Esophagus muscularis mucosa (tissue), 3 donors: ENCODE measurements at regions not wholly inside any gene's neighbourhood (a gene's known extent, or its start where the extent isn't known, plus 50 kb on each side); places are given as distances from the start of the nearest gene placed in this dataset.

Experiments
- POLR2A ChIP-seq: fragments of 450-650 bp; IDR thresholded peaks from one replicate; pipeline ENCODE4 v1.6.1; 2017; ENCODE audit warnings: antibody characterized with exemption, moderate library complexity, mild to moderate bottlenecking, low read depth
- POLR2AphosphoS5 ChIP-seq, 2 donors: sonication (generic); formaldehyde crosslinking; IDR thresholded peaks; one replicate each; pipeline ENCODE4 v1.6.1; 2017; ENCODE audit warnings: antibody characterized with exemption in 2 of 2
- TF ChIP-seq, protein P1 (sequence below), 3 experiments: fragments of 200-600 bp in 2 of 3; fragments of 450-650 bp in 1 of 3; sonication (generic) in 2 of 3; IDR thresholded peaks; one replicate each; pipeline ENCODE4 v1.5.1; 2017 to 2019; ENCODE audit warnings: antibody characterized with exemption in 3 of 3, mild to moderate bottlenecking in 2 of 3, moderate library complexity in 1 of 3

DNA sequence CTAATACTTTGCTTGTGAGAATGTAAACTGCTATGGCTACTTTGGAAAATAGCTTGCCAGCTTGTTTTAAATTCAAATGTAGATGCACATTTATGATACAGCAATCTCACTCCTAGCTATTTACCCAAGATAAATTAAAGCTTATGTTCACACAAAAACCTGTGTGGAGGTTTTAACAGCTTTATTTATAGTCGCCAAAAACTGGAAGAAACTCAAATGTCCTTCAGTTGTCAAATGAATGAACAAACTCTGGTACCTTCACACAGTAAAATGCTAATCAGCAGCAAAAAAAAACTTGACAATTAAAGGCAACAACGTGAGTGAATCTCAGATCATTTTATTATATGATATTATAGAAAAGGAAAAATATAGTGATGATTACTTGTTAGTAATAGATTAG lies 248.6 kb upstream of the NECTIN3 start:
- TF ChIP-seq, protein P1, sequence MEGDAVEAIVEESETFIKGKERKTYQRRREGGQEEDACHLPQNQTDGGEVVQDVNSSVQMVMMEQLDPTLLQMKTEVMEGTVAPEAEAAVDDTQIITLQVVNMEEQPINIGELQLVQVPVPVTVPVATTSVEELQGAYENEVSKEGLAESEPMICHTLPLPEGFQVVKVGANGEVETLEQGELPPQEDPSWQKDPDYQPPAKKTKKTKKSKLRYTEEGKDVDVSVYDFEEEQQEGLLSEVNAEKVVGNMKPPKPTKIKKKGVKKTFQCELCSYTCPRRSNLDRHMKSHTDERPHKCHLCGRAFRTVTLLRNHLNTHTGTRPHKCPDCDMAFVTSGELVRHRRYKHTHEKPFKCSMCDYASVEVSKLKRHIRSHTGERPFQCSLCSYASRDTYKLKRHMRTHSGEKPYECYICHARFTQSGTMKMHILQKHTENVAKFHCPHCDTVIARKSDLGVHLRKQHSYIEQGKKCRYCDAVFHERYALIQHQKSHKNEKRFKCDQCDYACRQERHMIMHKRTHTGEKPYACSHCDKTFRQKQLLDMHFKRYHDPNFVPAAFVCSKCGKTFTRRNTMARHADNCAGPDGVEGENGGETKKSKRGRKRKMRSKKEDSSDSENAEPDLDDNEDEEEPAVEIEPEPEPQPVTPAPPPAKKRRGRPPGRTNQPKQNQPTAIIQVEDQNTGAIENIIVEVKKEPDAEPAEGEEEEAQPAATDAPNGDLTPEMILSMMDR (IDR thresholded peaks at IDR 0.05): no peak
- TF ChIP-seq POLR2A: no peak
- no peak for TF ChIP-seq POLR2AphosphoS5 (IDR thresholded peaks at IDR 0.05)
